ENCODE measurements at regions not wholly inside any gene's neighbourhood (a gene's known extent, or its start where the extent isn't known, plus 50 kb on each side); places are given as distances from the start of the nearest gene placed in this dataset.

DNA sequence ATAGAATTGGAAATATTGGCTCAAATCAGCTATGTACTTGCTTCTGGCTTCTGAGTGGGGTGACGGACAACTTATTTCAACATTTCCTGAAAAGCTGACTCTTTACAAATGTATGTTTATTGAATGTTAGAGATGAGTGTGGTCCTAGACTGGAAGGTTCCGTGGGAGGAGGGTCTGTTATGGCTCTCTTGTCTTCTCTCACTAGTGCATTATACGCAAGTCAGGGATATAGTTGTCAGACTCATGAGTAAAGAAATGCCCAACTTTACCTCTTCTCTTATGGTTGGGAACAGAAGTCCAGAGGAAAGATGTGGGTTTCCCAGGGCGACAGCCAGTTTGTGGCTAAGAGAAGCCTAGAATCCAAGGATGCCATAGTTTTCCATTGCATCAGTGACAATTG is 839.3 kb upstream of the WWC1 start:
- H3K4me1 ChIP-seq (ENCODE audit: control insufficient read depth in 4 of 4, insufficient read depth in 4 of 4, low read length in 3 of 4) = peaks cover 0 to 4% (median 0%) of the 10 kb centered on the region in 4 donors
- no peak for TF ChIP-seq YY1 (IDR thresholded peaks at IDR 0.05)
- TF ChIP-seq FOXA1 (IDR thresholded peaks at IDR 0.05) = no peak
- TF ChIP-seq JUND (IDR thresholded peaks at IDR 0.05) = no peak
- TF ChIP-seq EGR1 (IDR thresholded peaks at IDR 0.05; ENCODE audit: low read depth in 2 of 2) = no peak
- no peak for TF ChIP-seq HNF4G (IDR thresholded peaks at IDR 0.05)
- TF ChIP-seq SP1 (IDR thresholded peaks at IDR 0.05) = no peak
- WGBS = 94% methylated on average over 4 of the region's 4 CpGs
- H3K27me3 ChIP-seq (ENCODE audit: control insufficient read depth in 4 of 4, insufficient read depth in 4 of 4, low read length in 3 of 4) = no peaks in the 10 kb centered on the region
- no peaks in the 10 kb centered on the region for H3K36me3 ChIP-seq (ENCODE audit: control insufficient read depth in 4 of 4, insufficient read depth in 3 of 4, low read depth in 1 of 4, low read length in 3 of 4)
- DNase-seq (ENCODE audit: low spot score) = no peak
- H3K4me3 ChIP-seq (ENCODE audit: low read depth in 1 of 3, low read length in 3 of 3) = no peak overlapping the region
- no peak overlapping the region for H3K27ac ChIP-seq (ENCODE audit: low read depth in 1 of 2, low read length in 2 of 2)
- no peaks in the 10 kb centered on the region for H3K9me3 ChIP-seq (ENCODE audit: control insufficient read depth in 4 of 4, low read length in 3 of 4)
- no peak overlapping the region for H3K9ac ChIP-seq (ENCODE audit: low read depth in 1 of 2, low read length in 2 of 2)

DNA sequence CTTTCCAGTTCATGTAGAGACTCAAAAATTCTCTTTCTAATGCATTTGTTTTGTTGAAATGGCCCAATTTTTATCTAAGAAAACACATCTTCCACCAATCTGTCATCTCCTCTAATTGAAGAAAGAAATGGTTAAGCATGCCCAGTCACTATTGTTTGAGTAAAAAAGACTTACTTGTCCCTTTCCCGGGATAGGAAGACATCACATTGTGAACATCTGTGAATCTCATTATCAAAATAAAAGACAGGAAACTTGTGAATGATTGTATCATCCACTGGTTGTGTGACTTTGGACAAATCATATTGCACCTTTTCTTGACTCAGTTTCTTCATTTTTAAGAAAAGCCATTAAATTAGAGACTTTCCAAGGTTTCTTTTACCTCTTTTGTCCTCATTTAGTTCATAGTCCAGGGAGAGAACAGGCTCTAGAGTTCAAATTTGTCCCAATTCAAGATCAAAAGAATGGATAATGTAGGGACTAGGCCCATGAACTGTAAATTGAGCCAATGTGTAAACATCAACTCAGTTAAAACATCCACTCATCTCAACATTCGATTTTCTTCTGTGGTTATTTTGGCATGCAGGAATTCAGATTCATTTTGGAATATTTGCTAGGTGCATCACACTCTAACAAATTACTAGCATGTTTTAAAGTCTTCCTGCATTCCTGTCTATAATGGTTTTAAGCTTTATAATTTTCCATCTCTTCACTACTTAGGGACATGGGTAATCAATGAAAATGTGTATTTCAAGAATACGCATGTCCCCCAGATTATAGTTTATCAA is 838.0 kb upstream of the WWC1 start:
- TF ChIP-seq, protein P1, sequence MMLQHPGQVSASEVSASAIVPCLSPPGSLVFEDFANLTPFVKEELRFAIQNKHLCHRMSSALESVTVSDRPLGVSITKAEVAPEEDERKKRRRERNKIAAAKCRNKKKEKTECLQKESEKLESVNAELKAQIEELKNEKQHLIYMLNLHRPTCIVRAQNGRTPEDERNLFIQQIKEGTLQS (IDR thresholded peaks at IDR 0.05) = no peak
- TF ChIP-seq RAD21 (IDR thresholded peaks at IDR 0.05) (no peak), FOXA2 (IDR thresholded peaks at IDR 0.05) (no peak), GABPA (IDR thresholded peaks at IDR 0.05 in 1 of 2, conservative IDR thresholded peaks at IDR 0.05 in 1 of 2) (no peak), YY1 (IDR thresholded peaks at IDR 0.05) (no peak), HNF4A (conservative IDR thresholded peaks at IDR 0.05) (no peak), FOXA1 (IDR thresholded peaks at IDR 0.05) (no peak), SP1 (IDR thresholded peaks at IDR 0.05) (no peak), EGR1 (IDR thresholded peaks at IDR 0.05; ENCODE audit: low read depth in 2 of 2) (no peak), REST (IDR thresholded peaks at IDR 0.05) (no peak), RXRA (IDR thresholded peaks at IDR 0.05) (no peak), CTCF (IDR thresholded peaks at IDR 0.05; ENCODE audit: low read depth, low read length, missing input control) (no peak), HNF4G (IDR thresholded peaks at IDR 0.05) (no peak), NR2F2 (IDR thresholded peaks at IDR 0.05) (no peak), JUND (IDR thresholded peaks at IDR 0.05) (no peak)
- TF ChIP-seq, protein P2, sequence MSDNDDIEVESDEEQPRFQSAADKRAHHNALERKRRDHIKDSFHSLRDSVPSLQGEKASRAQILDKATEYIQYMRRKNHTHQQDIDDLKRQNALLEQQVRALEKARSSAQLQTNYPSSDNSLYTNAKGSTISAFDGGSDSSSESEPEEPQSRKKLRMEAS (IDR thresholded peaks at IDR 0.05) = no peak
- TF ChIP-seq, protein P3, sequence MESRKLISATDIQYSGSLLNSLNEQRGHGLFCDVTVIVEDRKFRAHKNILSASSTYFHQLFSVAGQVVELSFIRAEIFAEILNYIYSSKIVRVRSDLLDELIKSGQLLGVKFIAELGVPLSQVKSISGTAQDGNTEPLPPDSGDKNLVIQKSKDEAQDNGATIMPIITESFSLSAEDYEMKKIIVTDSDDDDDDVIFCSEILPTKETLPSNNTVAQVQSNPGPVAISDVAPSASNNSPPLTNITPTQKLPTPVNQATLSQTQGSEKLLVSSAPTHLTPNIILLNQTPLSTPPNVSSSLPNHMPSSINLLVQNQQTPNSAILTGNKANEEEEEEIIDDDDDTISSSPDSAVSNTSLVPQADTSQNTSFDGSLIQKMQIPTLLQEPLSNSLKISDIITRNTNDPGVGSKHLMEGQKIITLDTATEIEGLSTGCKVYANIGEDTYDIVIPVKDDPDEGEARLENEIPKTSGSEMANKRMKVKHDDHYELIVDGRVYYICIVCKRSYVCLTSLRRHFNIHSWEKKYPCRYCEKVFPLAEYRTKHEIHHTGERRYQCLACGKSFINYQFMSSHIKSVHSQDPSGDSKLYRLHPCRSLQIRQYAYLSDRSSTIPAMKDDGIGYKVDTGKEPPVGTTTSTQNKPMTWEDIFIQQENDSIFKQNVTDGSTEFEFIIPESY (IDR thresholded peaks at IDR 0.05) = no peak
- Histone ChIP-seq H3K9ac (ENCODE audit: low read depth in 1 of 2, low read length in 2 of 2) (no peak overlapping the region), H3K27me3 (ENCODE audit: control insufficient read depth in 4 of 4, insufficient read depth in 4 of 4, low read length in 3 of 4) (no peaks in the 10 kb centered on the region), H3K27ac (ENCODE audit: low read depth in 1 of 2, low read length in 2 of 2) (no peak overlapping the region), H3K4me3 (ENCODE audit: low read depth in 1 of 3, low read length in 3 of 3) (no peak overlapping the region), H3K9me3 (ENCODE audit: control insufficient read depth in 4 of 4, low read length in 3 of 4) (no peaks in the 10 kb centered on the region), H3K4me1 (ENCODE audit: control insufficient read depth in 4 of 4, insufficient read depth in 4 of 4, low read length in 3 of 4) (peaks cover 0 to 4% (median 0%) of the 10 kb centered on the region in 4 donors), H3K36me3 (ENCODE audit: control insufficient read depth in 4 of 4, insufficient read depth in 3 of 4, low read depth in 1 of 4, low read length in 3 of 4) (no peaks in the 10 kb centered on the region)
- WGBS = 63% methylated on average over 3 of the region's 3 CpGs
- no peak for DNase-seq (ENCODE audit: low spot score)

Measured in liver (tissue), 8 donors.